Sigmoid colon (tissue), 6 donors: ENCODE measurements at regions not wholly inside any gene's neighbourhood (a gene's known extent, or its start where the extent isn't known, plus 50 kb on each side); places are given as distances from the start of the nearest gene placed in this dataset.

Experiments used
- DNase-seq: peaks from one replicate; pipeline ENCODE4 v3.0.0-alpha.2; 2019
- H3K27ac ChIP-seq, 4 donors: fragments of 200-600 bp; sonication (generic); one replicate each; pipeline ENCODE4 v1.5.1; 2016 to 2019; ENCODE audit warnings: mild to moderate bottlenecking in 1 of 4
- H3K27me3 ChIP-seq, 3 donors: fragments of 200-600 bp; sonication (generic); one replicate each; pipeline ENCODE4 v1.5.1; 2019; ENCODE audit warnings: mild to moderate bottlenecking in 1 of 3
- H3K36me3 ChIP-seq, 4 donors: fragments of 200-600 bp; sonication (generic); one replicate each; pipeline ENCODE4 v1.5.1; 2016 to 2019
- H3K4me1 ChIP-seq, 4 donors: fragments of 200-600 bp; sonication (generic); one replicate each; pipeline ENCODE4 v1.5.1; 2017 to 2019
- H3K4me3 ChIP-seq, 4 donors: fragments of 200-600 bp; sonication (generic); one replicate each; pipeline ENCODE4 v1.5.1; 2017 to 2019; ENCODE audit warnings: mild to moderate bottlenecking in 2 of 4, moderate library complexity in 1 of 4
- H3K9me3 ChIP-seq, 4 donors: fragments of 200-600 bp in 3 of 4; sonication (generic) in 3 of 4; one replicate each; pipeline versions ENCODE4 v1.5.1 to v1.6.1; 2013 to 2019
- EP300 ChIP-seq, 4 donors: sonication (generic); formaldehyde crosslinking; IDR thresholded peaks; one replicate each; pipeline ENCODE4 v1.6.1; 2017; ENCODE audit warnings: antibody characterized with exemption in 4 of 4
- POLR2A ChIP-seq, 2 donors: fragments of 450-650 bp; IDR thresholded peaks; one replicate each; pipeline ENCODE4 v1.6.1; 2016; ENCODE audit warnings: antibody characterized with exemption in 2 of 2, mild to moderate bottlenecking in 2 of 2, moderate library complexity in 2 of 2
- POLR2AphosphoS5 ChIP-seq, 4 donors: sonication (generic); formaldehyde crosslinking; IDR thresholded peaks; one replicate each; pipeline ENCODE4 v1.6.1; 2017; ENCODE audit warnings: antibody characterized with exemption in 4 of 4
- WGBS, 2 donors: extraction: QIAGEN DNeasy Blood & Tissue Kit; methylation state at CpG; one replicate each; pipeline ENCODE4 v1.1.7; 2013; 5-methylcytosine and 5-hydroxymethylcytosine counted together
- intact Hi-C: fragments of 100-400 bp; cut with DNase I; formaldehyde crosslinking; loops from one replicate; pipeline ENCODE4 v1.15.1; 2023
- TF ChIP-seq, protein P1 (sequence below), 4 experiments: fragments of 450-650 bp in 3 of 4; fragments of 200-600 bp in 1 of 4; IDR thresholded peaks; one replicate each; pipeline ENCODE4 v1.5.1; 2016 to 2019; ENCODE audit warnings: antibody characterized with exemption in 4 of 4, mild to moderate bottlenecking in 3 of 4, moderate library complexity in 2 of 4
- donor health status: healthy with polysubstance abuse.
- donor health status: healthy.

- Histone ChIP-seq H3K27me3 (no peaks in the 10 kb centered on the region), H3K27ac (no peak overlapping the region), H3K4me3 (no peak overlapping the region), H3K36me3 (no peaks in the 10 kb centered on the region), H3K9me3 (no peaks in the 10 kb centered on the region), H3K4me1 (no peaks in the 10 kb centered on the region)
- intact Hi-C loops: no loop called here
- TF ChIP-seq POLR2A (IDR thresholded peaks at IDR 0.05): no peak
- no peak for TF ChIP-seq EP300 (IDR thresholded peaks at IDR 0.05)
- TF ChIP-seq, protein P1, sequence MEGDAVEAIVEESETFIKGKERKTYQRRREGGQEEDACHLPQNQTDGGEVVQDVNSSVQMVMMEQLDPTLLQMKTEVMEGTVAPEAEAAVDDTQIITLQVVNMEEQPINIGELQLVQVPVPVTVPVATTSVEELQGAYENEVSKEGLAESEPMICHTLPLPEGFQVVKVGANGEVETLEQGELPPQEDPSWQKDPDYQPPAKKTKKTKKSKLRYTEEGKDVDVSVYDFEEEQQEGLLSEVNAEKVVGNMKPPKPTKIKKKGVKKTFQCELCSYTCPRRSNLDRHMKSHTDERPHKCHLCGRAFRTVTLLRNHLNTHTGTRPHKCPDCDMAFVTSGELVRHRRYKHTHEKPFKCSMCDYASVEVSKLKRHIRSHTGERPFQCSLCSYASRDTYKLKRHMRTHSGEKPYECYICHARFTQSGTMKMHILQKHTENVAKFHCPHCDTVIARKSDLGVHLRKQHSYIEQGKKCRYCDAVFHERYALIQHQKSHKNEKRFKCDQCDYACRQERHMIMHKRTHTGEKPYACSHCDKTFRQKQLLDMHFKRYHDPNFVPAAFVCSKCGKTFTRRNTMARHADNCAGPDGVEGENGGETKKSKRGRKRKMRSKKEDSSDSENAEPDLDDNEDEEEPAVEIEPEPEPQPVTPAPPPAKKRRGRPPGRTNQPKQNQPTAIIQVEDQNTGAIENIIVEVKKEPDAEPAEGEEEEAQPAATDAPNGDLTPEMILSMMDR (IDR thresholded peaks at IDR 0.05): no peak
- no peak for TF ChIP-seq POLR2AphosphoS5 (IDR thresholded peaks at IDR 0.05)
- no peak for DNase-seq
- WGBS, 2 donors: 34 to 59% methylated on average over 2 of the region's 2 CpGs
Measured at GRCh38 chr2:18357537-18357936, 202.9 kb downstream of the RDH14 start.

- Histone ChIP-seq H3K36me3 (no peaks in the 10 kb centered on the region), H3K4me3 (no peak overlapping the region)
- DNase-seq: no peak
Measured at GRCh38 chr2:18356676-18357075, 203.8 kb downstream of the RDH14 start.

GRCh38 chr2:18349421-18349820, 211.0 kb downstream of the RDH14 start:
- intact Hi-C loops: no loop called here
- Histone ChIP-seq H3K4me1 (peaks cover 0 to 8% (median 0%) of the 10 kb centered on the region in 4 donors), H3K9me3 (no peaks in the 10 kb centered on the region), H3K36me3 (no peaks in the 10 kb centered on the region), H3K27me3 (no peaks in the 10 kb centered on the region), H3K4me3 (no peak overlapping the region), H3K27ac (no peak overlapping the region)
- 53 to 55% methylated on average over 1 of the region's 1 CpG for WGBS, 2 donors
- no peak for DNase-seq
- TF ChIP-seq, protein P1 (IDR thresholded peaks at IDR 0.05): no peak
- TF ChIP-seq POLR2A (IDR thresholded peaks at IDR 0.05): no peak
- no peak for TF ChIP-seq POLR2AphosphoS5 (IDR thresholded peaks at IDR 0.05)
- no peak for TF ChIP-seq EP300 (IDR thresholded peaks at IDR 0.05)

More at GRCh38 chr2:18356676-18357075, 203.8 kb downstream of the RDH14 start:
- TF ChIP-seq POLR2A (IDR thresholded peaks at IDR 0.05): no peak
- TF ChIP-seq POLR2AphosphoS5 (IDR thresholded peaks at IDR 0.05): no peak
- TF ChIP-seq, protein P1 (IDR thresholded peaks at IDR 0.05): no peak
- TF ChIP-seq EP300 (IDR thresholded peaks at IDR 0.05): no peak
- Histone ChIP-seq H3K9me3 (no peaks in the 10 kb centered on the region), H3K27me3 (no peaks in the 10 kb centered on the region), H3K4me1 (no peaks in the 10 kb centered on the region), H3K27ac (no peak overlapping the region)
- intact Hi-C loops: no loop called here
- 32 to 66% methylated on average over 2 of the region's 2 CpGs for WGBS, 2 donors

DNA sequence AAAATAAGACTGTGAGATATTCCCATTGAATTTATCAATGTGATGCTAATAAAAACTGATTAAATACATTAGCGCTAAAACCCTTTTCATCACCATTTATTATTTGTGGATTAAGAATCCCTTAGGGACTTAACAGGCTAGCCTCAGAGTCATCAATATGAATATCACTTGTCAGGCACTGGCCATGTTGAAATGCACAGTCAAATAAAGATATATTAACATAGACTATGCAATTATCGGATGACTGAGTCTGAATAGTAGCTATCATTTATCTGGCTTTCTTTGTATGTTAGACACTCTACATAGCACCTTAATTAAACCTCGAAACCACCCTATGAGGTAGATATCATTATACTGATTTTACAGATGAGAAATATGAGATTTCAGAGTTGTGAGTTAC, 213.6 kb downstream of the RDH14 start:
- Histone ChIP-seq H3K4me3 (no peak overlapping the region), H3K9me3 (no peaks in the 10 kb centered on the region), H3K27me3 (no peaks in the 10 kb centered on the region), H3K4me1 (peaks cover 0 to 8% (median 0%) of the 10 kb centered on the region in 4 donors), H3K36me3 (no peaks in the 10 kb centered on the region), H3K27ac (no peak overlapping the region)
- intact Hi-C loops: no loop called here
- WGBS, 2 donors: 89 to 91% methylated on average over 3 of the region's 3 CpGs
- no peak for DNase-seq
- TF ChIP-seq EP300 (IDR thresholded peaks at IDR 0.05): no peak
- no peak for TF ChIP-seq POLR2A (IDR thresholded peaks at IDR 0.05)

DNA sequence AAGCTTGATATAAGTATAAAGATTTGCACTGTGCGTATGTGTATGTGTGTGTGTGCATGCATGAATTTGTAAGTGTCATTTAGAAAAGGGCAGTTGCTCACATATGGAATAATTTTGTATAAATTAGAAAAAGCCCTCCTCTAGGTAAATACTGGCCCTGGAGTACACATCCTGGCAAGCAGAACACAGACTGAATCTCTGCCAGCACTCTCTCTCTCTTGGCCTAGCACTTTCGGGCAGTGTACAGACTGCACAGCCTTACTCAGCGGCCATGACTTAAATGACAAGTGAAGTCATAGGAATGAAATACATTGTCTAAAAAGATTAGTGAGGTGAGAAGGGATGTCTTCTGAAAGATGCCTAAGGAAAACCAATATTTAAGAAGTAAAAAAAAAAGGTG, 214.1 kb downstream of the RDH14 start:
- TF ChIP-seq POLR2A (IDR thresholded peaks at IDR 0.05) (no peak), POLR2AphosphoS5 (IDR thresholded peaks at IDR 0.05) (no peak), EP300 (IDR thresholded peaks at IDR 0.05) (no peak)
- TF ChIP-seq, protein P1 (IDR thresholded peaks at IDR 0.05): no peak
- peaks cover 0 to 8% (median 0%) of the 10 kb centered on the region in 4 donors for H3K4me1 ChIP-seq
- intact Hi-C loops: no loop called here
- no peaks in the 10 kb centered on the region for H3K36me3 ChIP-seq
- peak overlapping the region in 1 of 4 donors; percentile 60 for H3K27ac ChIP-seq
- DNase-seq: no peak
- H3K9me3 ChIP-seq: no peaks in the 10 kb centered on the region
- 83 to 86% methylated on average over 3 of the region's 3 CpGs for WGBS, 2 donors
- H3K27me3 ChIP-seq: no peaks in the 10 kb centered on the region
- no peak overlapping the region for H3K4me3 ChIP-seq
